A673 (cell line): ENCODE measurements at regions not wholly inside any gene's neighbourhood (a gene's known extent, or its start where the extent isn't known, plus 50 kb on each side); places are given as distances from the start of the nearest gene placed in this dataset.

Experiments
- BruUV-seq: library from RNA; stranded (reverse); fragments of 400-500 nt; replicated peaks from 2 replicates; lab custom pipeline; 2021; lab: Mats Ljungman, UMichigan
- CTCF ChIA-PET: fragments of 300-600 bp; sonication (Branson Sonifier 250); formaldehyde crosslinking; loops from one replicate; lab custom pipeline; 2022; ENCODE audit warnings: antibody characterized with exemption; lab: Charles Lee
- POLR2A ChIA-PET: fragments of 300-600 bp; sonication (Branson Sonifier 250); formaldehyde crosslinking; loops from one replicate; lab custom pipeline; 2022; ENCODE audit warnings: antibody characterized with exemption; ENCODE audit not compliant: low non-redundant PET; lab: Charles Lee
- DNase-seq: peaks from one replicate; pipeline ENCODE4 v3.0.0-alpha.2; 2015; ENCODE audit warnings: low spot score
- H3K27ac ChIP-seq: fragments of 200-600 bp; sonication (generic); 2 replicates; pipeline ENCODE4 v1.5.1; 2016; ENCODE audit warnings: mixed run types, low read depth, mild to moderate bottlenecking, mixed read lengths, antibody characterized with exemption, low read length; ENCODE audit not compliant: poor library complexity, severe bottlenecking
- H3K27me3 ChIP-seq: fragments of 200-600 bp; sonication (generic); replicated peaks from 2 replicates; pipeline ENCODE4 v1.6.1; 2017; ENCODE audit warnings: mixed run types, low read depth, mild to moderate bottlenecking, mixed read lengths, antibody characterized with exemption, low read length; ENCODE audit not compliant: insufficient read depth, poor library complexity
- H3K36me3 ChIP-seq: fragments of 200-600 bp; sonication (generic); 2 replicates; pipeline ENCODE4 v1.6.1; 2016; ENCODE audit warnings: mixed run types, mild to moderate bottlenecking, mixed read lengths, antibody characterized with exemption, low read length; ENCODE audit not compliant: insufficient read depth, poor library complexity, severe bottlenecking
- H3K4me1 ChIP-seq: fragments of 200-600 bp; sonication (generic); 2 replicates; pipeline ENCODE4 v1.6.1; 2017; ENCODE audit warnings: mixed run types, mild to moderate bottlenecking, mixed read lengths, antibody characterized with exemption, low read length; ENCODE audit not compliant: insufficient read depth, poor library complexity, severe bottlenecking
- H3K4me3 ChIP-seq: fragments of 200-600 bp; sonication (generic); 2 replicates; pipeline ENCODE4 v1.5.1; 2016; ENCODE audit warnings: low read depth, mixed run types, mild to moderate bottlenecking, mixed read lengths, low read length; ENCODE audit not compliant: poor library complexity, severe bottlenecking
- H3K9me3 ChIP-seq: fragments of 200-600 bp; sonication (generic); 2 replicates; pipeline ENCODE4 v1.6.1; 2016; ENCODE audit warnings: mixed run types, low read depth, mild to moderate bottlenecking, mixed read lengths, antibody characterized with exemption, low read length; ENCODE audit not compliant: poor library complexity, severe bottlenecking
- CTCF ChIP-seq: fragments of 300-800, 200-600 bp; sonication (generic); conservative IDR thresholded peaks from 2 replicates; pipeline ENCODE4 v1.5.1; 2017; ENCODE audit warnings: low read depth, mild to moderate bottlenecking, antibody characterized with exemption, low read length, moderate library complexity, mixed read lengths
- EZH2 ChIP-seq: fragments of 200-600 bp; sonication (generic); IDR thresholded peaks from 2 replicates; pipeline ENCODE4 v1.6.1; 2017; ENCODE audit warnings: borderline replicate concordance, low read depth, mild to moderate bottlenecking, mixed read lengths, antibody characterized with exemption, low read length; ENCODE audit not compliant: poor library complexity, severe bottlenecking
- intact Hi-C: fragments of 100-400 bp; cut with micrococcal nuclease; formaldehyde crosslinking; loops from one replicate; pipeline ENCODE4 v1.10.0; 2022; ENCODE audit not compliant: unreplicated experiment

- TF ChIP-seq CTCF (no peak), EZH2 (no peak)
- intact Hi-C loops, result no loop called here
- no peaks in the 10 kb centered on the region for H3K4me1 ChIP-seq
- H3K9me3 ChIP-seq, result no peaks in the 10 kb centered on the region
- CTCF ChIA-PET, result no interaction called here
- no peaks in the 10 kb centered on the region for H3K27me3 ChIP-seq
- no peak overlapping the region for H3K4me3 ChIP-seq
- no peaks in the 10 kb centered on the region for H3K36me3 ChIP-seq
- H3K27ac ChIP-seq, result no peak overlapping the region
- POLR2A ChIA-PET, result no interaction called here
- DNase-seq, result no peak
- no TSS peak for BruUV-seq
Observed at GRCh38 chr3:84885199-84885882, 73.4 kb upstream of the CADM2 start.

DNA sequence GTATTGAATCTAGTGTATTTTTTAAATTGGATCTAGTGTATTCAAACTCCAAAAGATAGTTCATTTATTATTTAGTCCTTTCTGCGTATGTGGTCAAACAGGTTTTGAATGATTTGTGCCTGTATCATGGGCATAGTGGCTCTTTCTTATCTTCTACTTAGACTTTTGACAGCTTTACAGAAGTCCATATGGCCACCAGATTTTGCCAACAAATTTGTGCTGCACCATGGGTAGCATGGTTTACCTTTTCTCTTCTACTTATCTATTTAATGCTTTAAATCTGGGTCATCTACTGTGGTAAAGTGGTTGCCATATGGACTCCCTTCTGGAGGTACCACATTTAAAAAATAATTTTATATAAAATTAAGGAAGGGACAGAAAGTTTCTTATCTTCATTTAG is 66.9 kb upstream of the CADM2 start:
- TF ChIP-seq EZH2 (no peak), CTCF (no peak)
- H3K36me3 ChIP-seq, result no peaks in the 10 kb centered on the region
- no peaks in the 10 kb centered on the region for H3K4me1 ChIP-seq
- ChIA-PET POLR2A (no interaction called here), CTCF (no interaction called here)
- peaks cover 5% of the 10 kb centered on the region for H3K9me3 ChIP-seq
- intact Hi-C loops, result no loop called here
- no peaks in the 10 kb centered on the region for H3K27me3 ChIP-seq
- BruUV-seq, result no TSS peak
- no peak for DNase-seq
- no peak overlapping the region for H3K4me3 ChIP-seq
- no peak overlapping the region for H3K27ac ChIP-seq

GRCh38 chr3:84893211-84893610 is 65.6 kb upstream of the CADM2 start:
- Histone ChIP-seq H3K27me3 (no peaks in the 10 kb centered on the region), H3K9me3 (peaks cover 5% of the 10 kb centered on the region), H3K4me1 (no peaks in the 10 kb centered on the region), H3K27ac (no peak overlapping the region), H3K36me3 (no peaks in the 10 kb centered on the region), H3K4me3 (no peak overlapping the region)
- TF ChIP-seq EZH2, result no peak
- no peak for TF ChIP-seq CTCF
- intact Hi-C loops, result no loop called here
- no peak for DNase-seq
- CTCF ChIA-PET, result no interaction called here
- BruUV-seq, result no TSS peak
- POLR2A ChIA-PET, result no interaction called here
